ENCODE measurements at regions not wholly inside any gene's neighbourhood (a gene's known extent, or its start where the extent isn't known, plus 50 kb on each side); places are given as distances from the start of the nearest gene placed in this dataset.

DNA sequence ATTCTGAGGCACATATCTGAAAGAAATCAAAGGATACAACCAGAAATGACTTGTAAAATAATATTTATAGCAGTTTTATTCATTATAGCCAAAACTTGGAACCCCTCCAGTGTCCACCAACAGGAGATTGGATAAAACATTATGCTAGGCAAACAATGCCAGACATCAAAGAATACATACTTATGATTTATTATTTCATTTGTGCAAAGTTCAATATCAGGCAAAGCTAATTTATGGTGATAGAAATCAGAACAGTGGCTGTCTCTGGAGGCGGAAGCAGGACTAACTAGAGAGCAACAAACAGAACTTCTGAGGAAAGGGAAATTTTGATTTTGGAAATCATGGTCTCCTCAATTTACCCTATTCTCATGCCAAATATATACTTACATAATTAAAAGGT, 193.1 kb downstream of the ICE1 start:
- no peak for DNase-seq (ENCODE audit: low spot score)
- TF ChIP-seq, protein P1, sequence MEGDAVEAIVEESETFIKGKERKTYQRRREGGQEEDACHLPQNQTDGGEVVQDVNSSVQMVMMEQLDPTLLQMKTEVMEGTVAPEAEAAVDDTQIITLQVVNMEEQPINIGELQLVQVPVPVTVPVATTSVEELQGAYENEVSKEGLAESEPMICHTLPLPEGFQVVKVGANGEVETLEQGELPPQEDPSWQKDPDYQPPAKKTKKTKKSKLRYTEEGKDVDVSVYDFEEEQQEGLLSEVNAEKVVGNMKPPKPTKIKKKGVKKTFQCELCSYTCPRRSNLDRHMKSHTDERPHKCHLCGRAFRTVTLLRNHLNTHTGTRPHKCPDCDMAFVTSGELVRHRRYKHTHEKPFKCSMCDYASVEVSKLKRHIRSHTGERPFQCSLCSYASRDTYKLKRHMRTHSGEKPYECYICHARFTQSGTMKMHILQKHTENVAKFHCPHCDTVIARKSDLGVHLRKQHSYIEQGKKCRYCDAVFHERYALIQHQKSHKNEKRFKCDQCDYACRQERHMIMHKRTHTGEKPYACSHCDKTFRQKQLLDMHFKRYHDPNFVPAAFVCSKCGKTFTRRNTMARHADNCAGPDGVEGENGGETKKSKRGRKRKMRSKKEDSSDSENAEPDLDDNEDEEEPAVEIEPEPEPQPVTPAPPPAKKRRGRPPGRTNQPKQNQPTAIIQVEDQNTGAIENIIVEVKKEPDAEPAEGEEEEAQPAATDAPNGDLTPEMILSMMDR (IDR thresholded peaks at IDR 0.05; ENCODE audit: borderline replicate concordance, control extremely low read depth, extremely low read depth, insufficient read depth, missing control alignments): no peak
- in situ Hi-C loops (cut with MboI; ENCODE audit: low sequenced_read_pairs, unreplicated experiment): no loop called here

GRCh38 chr5:5613261-5613990, 190.9 kb downstream of the ICE1 start:
- TF ChIP-seq, protein P1 (IDR thresholded peaks at IDR 0.05; ENCODE audit: borderline replicate concordance, control extremely low read depth, extremely low read depth, insufficient read depth, missing control alignments): no peak
- in situ Hi-C loops (cut with MboI; ENCODE audit: low sequenced_read_pairs, unreplicated experiment): no loop called here
- no peak for DNase-seq (ENCODE audit: low spot score)

- TF ChIP-seq, protein P1 (IDR thresholded peaks at IDR 0.05; ENCODE audit: borderline replicate concordance, control extremely low read depth, extremely low read depth, insufficient read depth, missing control alignments): no peak
- in situ Hi-C loops (cut with MboI; ENCODE audit: low sequenced_read_pairs, unreplicated experiment): no loop called here
- no peak for DNase-seq (ENCODE audit: low spot score)
These were observed 189.6 kb downstream of the ICE1 start for GRCh38 chr5:5612096-5612495.

DNA sequence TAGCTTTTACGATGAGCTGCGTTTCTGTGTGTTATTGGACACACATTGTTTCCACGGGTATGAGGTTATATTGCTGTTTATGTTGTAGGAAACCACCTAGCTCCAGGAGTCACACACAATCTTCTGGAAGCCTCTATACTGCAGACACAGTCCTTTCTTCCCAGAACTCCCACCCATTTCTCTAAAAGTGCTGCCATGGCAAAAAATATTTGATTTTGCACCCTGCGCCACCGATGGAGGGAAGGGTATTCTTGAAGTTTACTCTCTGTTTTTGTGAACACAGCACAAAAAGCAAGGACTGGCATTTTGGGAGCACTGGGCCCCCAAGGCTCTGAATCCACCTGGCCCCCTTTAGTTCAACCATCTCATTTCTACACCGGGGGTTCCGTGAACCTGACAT, 187.5 kb downstream of the ICE1 start:
- TF ChIP-seq, protein P1 (IDR thresholded peaks at IDR 0.05; ENCODE audit: borderline replicate concordance, control extremely low read depth, extremely low read depth, insufficient read depth, missing control alignments): no peak
- DNase-seq (ENCODE audit: low spot score): no peak
- in situ Hi-C loops (cut with MboI; ENCODE audit: low sequenced_read_pairs, unreplicated experiment): no loop called here

GRCh38 chr5:5605170-5605764, 182.8 kb downstream of the ICE1 start:
- TF ChIP-seq, protein P1 (IDR thresholded peaks at IDR 0.05; ENCODE audit: borderline replicate concordance, control extremely low read depth, extremely low read depth, insufficient read depth, missing control alignments): no peak
- DNase-seq (ENCODE audit: low spot score): no peak
- in situ Hi-C loops (cut with MboI; ENCODE audit: low sequenced_read_pairs, unreplicated experiment): no loop called here

GRCh38 chr5:5602554-5602953, 180.1 kb downstream of the ICE1 start:
- no peak for DNase-seq (ENCODE audit: low spot score)
- TF ChIP-seq, protein P1 (IDR thresholded peaks at IDR 0.05; ENCODE audit: borderline replicate concordance, control extremely low read depth, extremely low read depth, insufficient read depth, missing control alignments): no peak
- in situ Hi-C loops (cut with MboI; ENCODE audit: low sequenced_read_pairs, unreplicated experiment): no loop called here

All from GM13976 (cell line).